ENCODE measurements at regions not wholly inside any gene's neighbourhood (a gene's known extent, or its start where the extent isn't known, plus 50 kb on each side); places are given as distances from the start of the nearest gene placed in this dataset.

DNA sequence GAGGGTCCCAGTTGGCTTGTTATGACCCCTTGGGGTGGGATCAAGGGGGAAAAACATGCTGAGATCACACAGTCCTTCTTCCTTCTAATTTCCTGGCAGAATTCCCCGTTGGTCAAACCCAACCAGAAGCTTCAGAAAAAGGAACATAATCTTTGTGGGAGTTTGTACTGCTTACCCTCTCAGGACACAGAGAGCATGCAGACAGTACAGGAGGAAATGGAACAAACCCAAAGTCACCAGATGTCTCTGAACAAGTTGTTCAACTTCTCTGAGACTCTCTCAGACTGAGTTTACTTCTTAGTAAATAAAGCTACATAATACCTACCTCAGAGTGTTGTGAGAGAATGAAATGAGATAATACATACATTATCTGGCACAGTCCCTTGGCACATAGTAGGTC, 181.1 kb upstream of the TSHZ2 start:
- no peak overlapping the region for H3K4me3 ChIP-seq
- no peaks in the 10 kb centered on the region for H3K36me3 ChIP-seq (ENCODE audit: insufficient read depth, low read length)
- H3K9ac ChIP-seq (ENCODE audit: insufficient read length) = no peak overlapping the region
- H3K9me3 ChIP-seq (ENCODE audit: low read depth, low read length) = no peaks in the 10 kb centered on the region
- TF ChIP-seq EZH2 (IDR thresholded peaks at IDR 0.05) = no peak
- no peak overlapping the region for H3K27ac ChIP-seq
- no peak for DNase-seq (ENCODE audit: low read depth, low spot score)

DNA sequence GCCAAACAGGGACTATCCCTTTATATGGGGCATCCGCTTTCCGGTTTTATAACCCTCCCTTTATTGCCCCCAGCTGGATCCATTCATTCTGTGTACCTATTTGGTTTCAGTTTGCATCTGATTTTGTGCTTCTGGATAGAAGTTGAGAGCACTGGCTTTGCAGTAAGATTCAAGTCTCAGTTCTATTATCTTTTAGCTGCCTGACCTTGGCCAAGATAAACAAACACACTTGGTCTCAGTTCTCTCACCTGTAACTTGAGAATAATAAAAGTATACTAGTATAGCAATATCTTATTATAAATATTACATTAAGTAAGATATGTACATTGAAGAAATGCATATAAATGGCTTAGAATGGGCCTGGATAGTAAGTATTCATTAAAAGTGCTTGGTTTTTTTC, 182.4 kb upstream of the TSHZ2 start:
- Histone ChIP-seq H3K4me3 (no peak overlapping the region), H3K27ac (no peak overlapping the region), H3K9me3 (ENCODE audit: low read depth, low read length) (no peaks in the 10 kb centered on the region), H3K9ac (ENCODE audit: insufficient read length) (no peak overlapping the region), H3K36me3 (ENCODE audit: insufficient read depth, low read length) (no peaks in the 10 kb centered on the region)
- TF ChIP-seq EZH2 (IDR thresholded peaks at IDR 0.05) = no peak
- no peak for TF ChIP-seq POLR2AphosphoS5 (IDR thresholded peaks at IDR 0.05; ENCODE audit: borderline replicate concordance, low read depth, low read length)
- no peak for TF ChIP-seq FOXP2 (optimal IDR thresholded peaks at IDR 0.05; ENCODE audit: control extremely low read depth, extremely low read length, insufficient read depth)
- no peak for DNase-seq (ENCODE audit: low read depth, low spot score)

DNA sequence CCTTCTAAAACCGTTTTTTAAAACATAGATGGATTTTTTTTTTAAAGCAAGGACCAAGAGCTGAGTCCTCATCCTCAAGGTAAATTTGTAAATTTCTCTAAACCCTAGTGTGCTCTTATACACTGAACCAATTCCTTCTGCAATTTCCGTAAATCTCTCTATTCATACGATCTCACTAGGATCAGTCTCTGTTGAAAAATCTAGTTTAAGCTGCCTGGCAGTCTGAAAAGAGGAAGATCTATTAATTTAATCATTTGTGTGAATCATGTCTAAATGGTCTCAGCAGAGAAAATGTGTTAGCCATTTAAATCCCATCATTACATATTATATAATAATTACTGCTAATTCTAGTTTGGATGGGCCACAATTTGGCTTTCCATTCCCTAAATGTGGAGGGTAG, 184.2 kb upstream of the TSHZ2 start:
- Histone ChIP-seq H3K36me3 (ENCODE audit: insufficient read depth, low read length) (no peaks in the 10 kb centered on the region), H3K27ac (no peak overlapping the region), H3K9ac (ENCODE audit: insufficient read length) (no peak overlapping the region), H3K9me3 (ENCODE audit: low read depth, low read length) (no peaks in the 10 kb centered on the region), H3K4me3 (no peak overlapping the region)
- DNase-seq (ENCODE audit: low read depth, low spot score) = no peak
- TF ChIP-seq EZH2 (IDR thresholded peaks at IDR 0.05) (no peak), FOXP2 (optimal IDR thresholded peaks at IDR 0.05; ENCODE audit: control extremely low read depth, extremely low read length, insufficient read depth) (no peak), POLR2AphosphoS5 (IDR thresholded peaks at IDR 0.05; ENCODE audit: borderline replicate concordance, low read depth, low read length) (no peak)

DNA sequence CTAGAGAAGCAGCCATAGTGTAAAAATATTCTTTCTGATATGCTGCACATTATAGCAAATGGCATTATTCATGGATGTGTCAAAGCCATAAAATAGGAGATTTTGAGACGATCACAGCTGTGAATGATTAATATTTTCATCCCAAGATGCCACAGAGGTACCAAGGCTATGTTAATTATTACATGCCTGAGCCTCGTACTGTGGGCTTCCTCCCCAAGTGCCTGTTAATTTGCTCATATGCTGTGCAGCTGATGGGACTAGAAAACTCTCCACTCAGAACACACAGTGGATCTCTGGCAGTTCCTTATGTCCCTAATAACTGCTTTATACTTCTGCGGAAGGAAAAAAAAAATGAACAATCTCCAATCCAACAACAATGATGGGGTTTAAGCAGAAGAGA, 184.9 kb upstream of the TSHZ2 start:
- H3K36me3 ChIP-seq (ENCODE audit: insufficient read depth, low read length) = no peaks in the 10 kb centered on the region
- H3K9ac ChIP-seq (ENCODE audit: insufficient read length) = no peak overlapping the region
- no peak for DNase-seq (ENCODE audit: low read depth, low spot score)
- no peak for TF ChIP-seq FOXP2 (optimal IDR thresholded peaks at IDR 0.05; ENCODE audit: control extremely low read depth, extremely low read length, insufficient read depth)
- TF ChIP-seq EZH2 (IDR thresholded peaks at IDR 0.05) = no peak
- TF ChIP-seq POLR2AphosphoS5 (IDR thresholded peaks at IDR 0.05; ENCODE audit: borderline replicate concordance, low read depth, low read length) = no peak
- H3K9me3 ChIP-seq (ENCODE audit: low read depth, low read length) = no peaks in the 10 kb centered on the region
- no peak overlapping the region for H3K4me3 ChIP-seq
- H3K27ac ChIP-seq = no peak overlapping the region

GRCh38 chr20:52785679-52786078, 186.5 kb upstream of the TSHZ2 start:
- H3K9me3 ChIP-seq (ENCODE audit: low read depth, low read length) = no peaks in the 10 kb centered on the region
- H3K27ac ChIP-seq = no peak overlapping the region
- no peak for TF ChIP-seq EZH2 (IDR thresholded peaks at IDR 0.05)
- TF ChIP-seq FOXP2 (optimal IDR thresholded peaks at IDR 0.05; ENCODE audit: control extremely low read depth, extremely low read length, insufficient read depth) = no peak
- TF ChIP-seq POLR2AphosphoS5 (IDR thresholded peaks at IDR 0.05; ENCODE audit: borderline replicate concordance, low read depth, low read length) = no peak; the same call in 1 of the 2 replicates
- DNase-seq (ENCODE audit: low read depth, low spot score) = peak; percentile 63
- no peak overlapping the region for H3K4me3 ChIP-seq
- H3K36me3 ChIP-seq (ENCODE audit: insufficient read depth, low read length) = no peaks in the 10 kb centered on the region
- H3K9ac ChIP-seq (ENCODE audit: insufficient read length) = no peak overlapping the region

GRCh38 chr20:52783769-52784168, 188.4 kb upstream of the TSHZ2 start:
- TF ChIP-seq EZH2 (IDR thresholded peaks at IDR 0.05) (no peak), FOXP2 (optimal IDR thresholded peaks at IDR 0.05; ENCODE audit: control extremely low read depth, extremely low read length, insufficient read depth) (no peak), POLR2AphosphoS5 (IDR thresholded peaks at IDR 0.05; ENCODE audit: borderline replicate concordance, low read depth, low read length) (no peak)
- H3K9me3 ChIP-seq (ENCODE audit: low read depth, low read length) = no peaks in the 10 kb centered on the region
- no peak overlapping the region for H3K4me3 ChIP-seq
- H3K27ac ChIP-seq = no peak overlapping the region
- no peaks in the 10 kb centered on the region for H3K36me3 ChIP-seq (ENCODE audit: insufficient read depth, low read length)
- H3K9ac ChIP-seq (ENCODE audit: insufficient read length) = no peak overlapping the region
- no peak for DNase-seq (ENCODE audit: low read depth, low spot score)

DNA sequence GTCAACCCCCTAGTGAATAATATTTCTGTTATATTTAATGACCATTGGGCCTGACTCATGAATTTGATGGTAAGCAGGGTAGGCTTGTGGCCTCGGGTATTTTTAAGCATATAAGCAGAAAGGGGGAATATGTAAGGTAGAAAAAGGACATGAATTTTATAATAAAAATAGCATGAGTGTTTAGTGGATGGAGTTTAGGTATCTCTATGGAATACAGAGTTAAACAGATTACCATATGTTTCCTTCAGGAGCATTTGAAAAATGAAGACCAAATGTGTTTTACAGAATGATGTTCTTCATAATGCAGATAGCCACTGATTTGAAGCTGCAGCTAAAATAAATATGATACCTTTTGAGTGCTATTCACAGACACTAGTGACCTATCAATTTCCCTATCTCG, 191.7 kb upstream of the TSHZ2 start:
- Histone ChIP-seq H3K9me3 (ENCODE audit: low read depth, low read length) (no peaks in the 10 kb centered on the region), H3K27ac (no peak overlapping the region), H3K9ac (ENCODE audit: insufficient read length) (no peak overlapping the region), H3K4me3 (no peak overlapping the region), H3K36me3 (ENCODE audit: insufficient read depth, low read length) (no peaks in the 10 kb centered on the region)
- DNase-seq (ENCODE audit: low read depth, low spot score) = no peak
- no peak for TF ChIP-seq EZH2 (IDR thresholded peaks at IDR 0.05)
- TF ChIP-seq POLR2AphosphoS5 (IDR thresholded peaks at IDR 0.05; ENCODE audit: borderline replicate concordance, low read depth, low read length) = no peak
- no peak for TF ChIP-seq FOXP2 (optimal IDR thresholded peaks at IDR 0.05; ENCODE audit: control extremely low read depth, extremely low read length, insufficient read depth)

GRCh38 chr20:52779125-52779524, 193.0 kb upstream of the TSHZ2 start:
- no peak overlapping the region for H3K9ac ChIP-seq (ENCODE audit: insufficient read length)
- no peaks in the 10 kb centered on the region for H3K36me3 ChIP-seq (ENCODE audit: insufficient read depth, low read length)
- DNase-seq (ENCODE audit: low read depth, low spot score) = no peak
- no peaks in the 10 kb centered on the region for H3K9me3 ChIP-seq (ENCODE audit: low read depth, low read length)
- no peak overlapping the region for H3K27ac ChIP-seq
- no peak overlapping the region for H3K4me3 ChIP-seq
- TF ChIP-seq EZH2 (IDR thresholded peaks at IDR 0.05) (no peak), POLR2AphosphoS5 (IDR thresholded peaks at IDR 0.05; ENCODE audit: borderline replicate concordance, low read depth, low read length) (no peak), FOXP2 (optimal IDR thresholded peaks at IDR 0.05; ENCODE audit: control extremely low read depth, extremely low read length, insufficient read depth) (no peak)

DNA sequence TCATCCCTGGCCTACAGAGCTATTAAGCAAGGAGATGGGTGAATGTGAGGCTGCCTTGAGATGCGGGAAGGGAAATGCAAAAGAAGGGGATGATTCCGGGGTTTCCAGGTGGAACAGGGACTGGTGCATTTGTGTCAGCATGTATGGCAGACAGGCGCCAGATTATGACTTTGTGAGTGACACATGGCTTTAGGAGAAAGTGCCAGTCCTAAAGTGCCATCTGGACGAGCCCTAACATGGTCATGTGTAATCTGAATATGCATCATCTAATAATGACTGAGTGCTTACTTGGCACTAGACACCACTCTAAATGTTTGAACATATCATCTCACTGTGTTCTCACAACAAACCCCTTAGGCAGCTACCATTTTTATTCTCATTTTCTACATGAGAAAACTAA, 195.0 kb upstream of the TSHZ2 start:
- no peak overlapping the region for H3K27ac ChIP-seq
- H3K4me3 ChIP-seq = no peak overlapping the region
- no peaks in the 10 kb centered on the region for H3K36me3 ChIP-seq (ENCODE audit: insufficient read depth, low read length)
- no peak for DNase-seq (ENCODE audit: low read depth, low spot score)
- H3K9ac ChIP-seq (ENCODE audit: insufficient read length) = no peak overlapping the region
- TF ChIP-seq POLR2AphosphoS5 (IDR thresholded peaks at IDR 0.05; ENCODE audit: borderline replicate concordance, low read depth, low read length) (no peak), EZH2 (IDR thresholded peaks at IDR 0.05) (no peak), FOXP2 (optimal IDR thresholded peaks at IDR 0.05; ENCODE audit: control extremely low read depth, extremely low read length, insufficient read depth) (no peak)
- H3K9me3 ChIP-seq (ENCODE audit: low read depth, low read length) = no peaks in the 10 kb centered on the region

Data from SK-N-MC (cell line).